HG03565 (cell line): ENCODE measurements at regions not wholly inside any gene's neighbourhood (a gene's known extent, or its start where the extent isn't known, plus 50 kb on each side); places are given as distances from the start of the nearest gene placed in this dataset.

Source experiments
- ATAC-seq: cut with Tn5 transposase; IDR thresholded peaks from one replicate; pipeline ENCODE4 v1.9.1; 2021; ENCODE audit warnings: mild to moderate bottlenecking, moderate library complexity; ENCODE audit not compliant: unreplicated experiment

GRCh38 chr2:236740506-236740905 is 170.9 kb downstream of the ACKR3 start:
- no peak for ATAC-seq

DNA sequence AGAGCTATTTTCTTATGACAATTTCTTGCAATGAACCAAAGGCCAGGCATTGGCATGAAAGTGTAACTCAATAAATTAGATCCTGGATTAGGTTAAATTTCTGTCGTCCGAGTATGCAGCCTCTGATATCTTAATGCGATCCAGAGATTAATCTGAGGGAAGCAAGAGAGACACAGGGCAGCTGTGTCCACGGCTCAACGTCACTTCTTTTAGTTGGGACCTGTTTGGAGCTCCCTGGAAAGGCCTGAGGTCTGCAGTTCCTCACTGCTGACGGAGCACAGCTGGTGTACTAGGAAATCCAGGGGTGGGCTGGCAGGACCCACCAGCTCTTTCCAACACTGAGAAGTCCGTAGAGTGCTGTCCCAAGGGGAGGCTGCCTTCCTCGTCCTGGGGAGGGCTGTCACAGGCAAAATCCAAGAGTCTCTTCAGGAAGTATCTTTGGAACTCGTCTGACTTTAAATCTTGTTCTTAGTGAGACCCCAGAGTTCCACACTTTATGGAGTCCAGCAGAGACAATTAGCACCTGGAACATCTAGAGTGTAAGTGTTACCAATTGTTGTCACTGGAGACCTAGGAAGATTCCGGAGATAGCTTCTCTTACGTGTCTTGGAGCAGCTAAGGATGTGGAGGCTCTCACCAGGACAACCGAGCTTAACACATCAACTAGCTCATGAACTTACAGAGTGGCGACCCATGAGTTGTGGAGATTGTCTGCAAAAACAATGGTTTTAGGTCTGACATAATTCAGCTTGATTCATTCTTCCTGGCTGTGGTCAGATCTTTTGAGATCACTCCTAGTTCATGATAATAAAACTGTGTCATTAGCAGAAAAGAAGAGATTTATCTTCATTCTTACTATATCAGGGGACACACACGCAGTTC is 173.7 kb downstream of the ACKR3 start:
- ATAC-seq = no peak

GRCh38 chr2:236743921-236744280 is 174.3 kb downstream of the ACKR3 start:
- ATAC-seq = no peak

DNA sequence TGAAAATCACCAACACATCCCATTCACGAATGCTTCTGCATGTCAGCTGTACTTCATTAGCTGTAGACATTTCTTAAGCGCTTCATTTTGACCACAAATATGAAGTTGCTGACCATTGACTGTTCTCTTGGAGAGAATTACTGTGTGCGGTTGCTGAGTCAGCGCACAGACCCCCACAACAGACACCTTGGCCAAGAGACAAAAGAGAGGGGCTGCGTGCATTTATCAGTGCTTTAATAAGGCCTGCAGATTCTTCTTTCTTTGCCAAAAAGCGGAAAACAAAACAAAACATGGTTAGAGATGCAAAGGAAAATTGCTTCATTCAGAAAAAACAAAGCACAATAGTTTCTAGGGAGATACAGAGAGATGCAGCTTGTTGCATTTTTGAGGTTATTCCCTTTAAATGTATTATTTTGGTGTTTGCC is 174.7 kb downstream of the ACKR3 start:
- ATAC-seq = no peak

- no peak for ATAC-seq
Observed at GRCh38 chr2:236744716-236745115, 175.1 kb downstream of the ACKR3 start.

GRCh38 chr2:236745420-236746210 is 176.0 kb downstream of the ACKR3 start:
- ATAC-seq = no peak

DNA sequence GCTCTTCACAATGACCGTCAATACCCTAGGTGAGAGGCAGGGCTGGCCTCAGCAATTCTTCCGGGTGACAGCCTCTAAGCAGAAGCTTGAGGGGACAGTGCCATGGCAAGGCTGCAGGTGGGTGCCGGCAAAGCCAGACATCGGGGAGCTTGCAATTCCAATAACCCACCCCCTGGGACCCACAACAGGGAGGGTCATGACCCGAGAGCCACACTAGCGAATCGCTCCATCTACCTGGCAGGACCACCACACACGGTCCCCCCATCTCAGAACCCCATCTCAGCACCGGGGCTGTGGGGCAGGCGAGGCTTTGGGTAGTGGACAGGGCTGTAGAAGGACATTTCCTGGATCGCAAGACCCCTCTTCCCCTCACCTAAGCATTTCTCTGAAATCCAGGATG is 177.2 kb downstream of the ACKR3 start:
- no peak for ATAC-seq

- no peak for ATAC-seq
Observed at GRCh38 chr2:236747426-236747825, 177.8 kb downstream of the ACKR3 start.

DNA sequence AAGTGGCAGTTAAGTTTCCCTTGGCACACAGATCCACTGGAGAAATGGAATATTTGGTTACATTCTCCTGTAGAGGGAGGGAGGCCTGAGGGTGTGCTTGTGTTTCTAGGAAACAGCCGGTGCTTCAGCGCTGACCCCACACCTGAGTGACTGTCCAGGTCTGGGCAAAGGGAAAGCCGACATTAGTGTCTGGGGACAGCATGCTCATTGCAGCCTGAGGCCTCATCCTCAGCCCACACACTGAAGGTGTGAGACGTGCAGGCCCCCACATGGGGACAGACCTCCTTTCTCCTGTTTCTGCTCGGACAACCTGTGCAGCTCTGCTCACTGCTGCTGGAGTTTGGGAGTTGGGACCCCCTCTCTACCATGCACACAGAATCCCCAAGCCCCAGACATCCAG is 178.3 kb downstream of the ACKR3 start:
- no peak for ATAC-seq

- ATAC-seq = no peak
Observed at GRCh38 chr2:236748385-236748784, 178.8 kb downstream of the ACKR3 start.

DNA sequence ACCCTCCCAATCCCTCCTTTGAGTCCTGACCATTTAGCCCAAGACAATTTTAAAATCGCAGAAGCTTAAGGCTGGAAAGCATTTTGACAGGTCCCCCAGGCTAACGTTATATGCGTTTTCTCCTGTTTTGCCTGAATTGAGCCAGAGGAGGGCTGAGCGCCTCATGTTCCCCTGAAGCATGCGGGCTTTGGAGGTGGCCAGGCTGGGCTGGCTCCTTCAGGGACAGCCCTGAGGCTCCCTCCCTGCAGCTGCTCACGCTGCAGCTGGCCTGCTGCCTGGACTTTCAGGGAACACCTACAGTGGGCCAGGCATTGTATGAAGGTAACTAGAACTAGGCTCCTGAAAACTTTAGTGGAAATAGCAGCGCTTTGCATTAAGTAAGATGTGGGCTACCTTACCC is 179.2 kb downstream of the ACKR3 start:
- no peak for ATAC-seq

- ATAC-seq = no peak
Observed at GRCh38 chr2:236749346-236749745, 179.7 kb downstream of the ACKR3 start.

DNA sequence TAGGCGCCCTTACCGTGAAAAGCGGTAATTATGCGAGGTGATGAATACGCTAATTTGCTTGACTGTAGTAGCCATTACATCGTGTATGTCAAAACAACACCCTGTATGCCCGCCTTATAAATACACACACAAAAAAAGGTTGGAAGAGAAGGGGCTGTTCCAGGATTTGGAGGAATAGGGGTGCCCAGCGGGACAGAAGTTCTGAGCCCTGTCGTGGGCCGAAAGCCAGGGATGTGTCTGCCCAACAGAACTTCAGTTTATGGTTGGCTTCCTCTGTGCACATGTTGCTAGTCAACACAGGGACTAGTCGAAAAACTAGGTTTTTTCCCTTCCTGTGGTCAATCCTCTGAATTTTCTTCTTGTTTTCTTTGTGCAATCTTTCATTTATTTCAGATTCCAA is 182.5 kb downstream of the ACKR3 start:
- ATAC-seq = no peak

GRCh38 chr2:236753606-236754270 is 184.1 kb downstream of the ACKR3 start:
- ATAC-seq = no peak

- ATAC-seq = no peak
Observed at GRCh38 chr2:236754271-236754944, 184.8 kb downstream of the ACKR3 start.

DNA sequence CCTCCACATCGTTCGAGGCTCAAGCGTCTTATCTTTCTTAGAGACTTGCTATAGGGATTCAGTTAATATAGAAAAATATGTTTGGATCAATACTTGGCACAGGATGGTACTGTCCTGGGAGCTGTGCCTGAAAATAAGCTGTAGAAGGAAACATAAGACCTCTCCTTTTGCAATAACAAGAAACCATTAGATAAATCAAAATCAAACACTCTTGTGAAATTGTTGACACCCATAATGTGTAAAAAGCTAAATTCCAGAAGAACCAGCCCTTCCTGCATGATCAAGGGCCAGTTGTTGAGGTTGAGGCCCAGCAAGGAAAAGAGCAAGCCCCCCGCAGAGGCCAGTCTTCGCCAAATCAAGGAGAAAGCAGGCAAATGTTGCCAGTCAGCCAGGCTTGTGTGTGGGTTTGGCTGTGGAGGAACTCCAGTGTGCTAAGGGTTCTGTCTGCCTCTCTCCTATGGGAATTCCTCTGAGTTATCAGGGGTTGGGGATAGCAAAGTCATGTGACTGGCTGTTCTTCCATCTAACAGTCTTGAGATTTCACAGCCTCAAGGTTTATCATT is 185.7 kb downstream of the ACKR3 start:
- no peak for ATAC-seq

- ATAC-seq = no peak
Observed at GRCh38 chr2:236758406-236758805, 188.8 kb downstream of the ACKR3 start.

DNA sequence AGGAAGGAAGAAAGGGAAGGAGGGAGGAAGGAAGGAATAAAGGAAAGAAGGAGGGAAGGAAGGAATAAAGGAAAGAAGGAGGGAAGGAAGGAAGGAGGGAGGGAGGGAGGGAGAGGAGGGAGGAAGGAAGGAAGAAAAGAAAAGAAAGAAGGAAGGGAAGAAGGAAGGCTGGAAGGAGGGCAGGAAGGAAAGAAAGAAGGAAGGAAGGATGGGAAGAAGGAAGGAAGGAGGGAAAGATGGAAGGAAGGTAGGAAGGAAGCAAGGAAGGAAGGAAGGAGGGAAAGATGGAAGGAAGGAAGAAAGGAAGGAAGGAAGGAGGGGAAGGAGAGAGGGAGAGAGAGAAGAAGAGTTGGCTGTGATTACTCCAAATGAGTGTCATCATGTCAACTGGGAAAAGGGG is 190.6 kb downstream of the ACKR3 start:
- ATAC-seq = no peak

DNA sequence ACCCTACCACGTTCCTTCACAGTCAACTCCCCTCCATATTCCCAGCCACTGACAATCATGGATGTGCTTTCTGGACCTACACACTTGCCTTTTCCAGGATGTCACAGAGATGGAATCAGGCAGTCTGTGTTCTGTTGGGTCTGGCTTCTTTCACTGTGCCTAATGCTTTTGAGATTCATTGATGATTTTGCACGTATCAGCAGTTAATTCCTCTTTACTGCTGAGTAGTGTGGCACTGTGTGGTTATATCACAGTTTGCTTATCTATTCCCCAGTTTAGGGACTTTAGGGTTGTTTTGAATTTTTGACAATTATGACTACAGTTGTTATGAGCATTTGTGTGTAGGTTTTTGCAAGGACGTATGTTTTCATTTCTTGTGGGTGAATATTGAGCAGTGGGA is 191.7 kb downstream of the ACKR3 start:
- no peak for ATAC-seq

GRCh38 chr2:236762628-236763027 is 193.0 kb downstream of the ACKR3 start:
- ATAC-seq = no peak

DNA sequence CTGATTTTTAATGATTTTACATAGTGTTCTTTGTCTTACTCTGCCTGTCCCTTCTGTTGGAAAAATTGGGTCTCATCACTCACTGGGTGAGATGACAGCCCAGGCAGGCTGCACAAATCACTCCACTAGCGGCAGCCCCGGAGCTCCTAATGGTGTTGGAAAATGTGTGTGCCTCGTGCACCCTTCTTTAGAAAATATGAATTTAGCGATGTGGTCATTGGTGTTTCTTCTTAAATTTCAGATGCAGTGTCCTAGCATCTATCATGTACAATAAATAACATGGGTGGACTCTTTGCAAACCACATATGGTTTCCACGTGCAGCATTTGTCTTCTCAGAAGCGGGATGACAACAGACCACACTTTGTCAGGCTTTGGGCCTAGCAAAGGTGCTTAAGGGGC is 194.2 kb downstream of the ACKR3 start:
- ATAC-seq = no peak
